Lower lobe of right lung (tissue), 2 donors: ENCODE measurements at regions not wholly inside any gene's neighbourhood (a gene's known extent, or its start where the extent isn't known, plus 50 kb on each side); places are given as distances from the start of the nearest gene placed in this dataset.
"Not testable (repeated sequence)": the region's sequence is repeated elsewhere in the genome, so short reads cannot be mapped to it uniquely, and the experiment has no call there.

Experiments used
- ATAC-seq, 2 donors: fragments of 200-7000 bp; cut with Tn5 transposase; one replicate each; pipeline ENCODE4 v1.9.1; 2020 to 2022; ENCODE audit warnings: mild to moderate bottlenecking in 2 of 2, moderate library complexity in 2 of 2
- DNase-seq: peaks from one replicate; pipeline ENCODE4 v3.0.0-alpha.2; 2020
- H3K27ac ChIP-seq: fragments of 200-600 bp; one replicate; pipeline ENCODE4 v1.8.0; 2022
- H3K27me3 ChIP-seq: fragments of 200-600 bp; one replicate; pipeline ENCODE4 v1.8.0; 2022; ENCODE audit warnings: low read depth
- H3K36me3 ChIP-seq: fragments of 200-600 bp; one replicate; pipeline ENCODE4 v1.8.0; 2022; ENCODE audit warnings: mild to moderate bottlenecking
- H3K4me1 ChIP-seq: fragments of 200-600 bp; one replicate; pipeline ENCODE4 v1.8.0; 2022
- H3K4me3 ChIP-seq: fragments of 200-600 bp; one replicate; pipeline ENCODE4 v1.8.0; 2022; ENCODE audit warnings: mild to moderate bottlenecking
- H3K9me3 ChIP-seq: fragments of 200-600 bp; one replicate; pipeline ENCODE4 v1.8.0; 2022
- intact Hi-C: fragments of 100-400 bp; cut with DNase I; formaldehyde crosslinking; loops from one replicate; pipeline ENCODE4 v1.11.0; 2022
- TF ChIP-seq, protein P1 (sequence below): fragments of 200-600 bp; IDR thresholded peaks from one replicate; pipeline ENCODE4 v1.8.0; 2022; ENCODE audit warnings: antibody characterized with exemption, mild to moderate bottlenecking
- donor health status: DM: no; HTN: yes; CAD: no; lungs with severe emphysema.

- no peak overlapping the region for H3K27ac ChIP-seq
- no peak for ATAC-seq
- no peaks in the 10 kb centered on the region for H3K36me3 ChIP-seq
- H3K4me1 ChIP-seq, result no peaks in the 10 kb centered on the region
- TF ChIP-seq, protein P1, sequence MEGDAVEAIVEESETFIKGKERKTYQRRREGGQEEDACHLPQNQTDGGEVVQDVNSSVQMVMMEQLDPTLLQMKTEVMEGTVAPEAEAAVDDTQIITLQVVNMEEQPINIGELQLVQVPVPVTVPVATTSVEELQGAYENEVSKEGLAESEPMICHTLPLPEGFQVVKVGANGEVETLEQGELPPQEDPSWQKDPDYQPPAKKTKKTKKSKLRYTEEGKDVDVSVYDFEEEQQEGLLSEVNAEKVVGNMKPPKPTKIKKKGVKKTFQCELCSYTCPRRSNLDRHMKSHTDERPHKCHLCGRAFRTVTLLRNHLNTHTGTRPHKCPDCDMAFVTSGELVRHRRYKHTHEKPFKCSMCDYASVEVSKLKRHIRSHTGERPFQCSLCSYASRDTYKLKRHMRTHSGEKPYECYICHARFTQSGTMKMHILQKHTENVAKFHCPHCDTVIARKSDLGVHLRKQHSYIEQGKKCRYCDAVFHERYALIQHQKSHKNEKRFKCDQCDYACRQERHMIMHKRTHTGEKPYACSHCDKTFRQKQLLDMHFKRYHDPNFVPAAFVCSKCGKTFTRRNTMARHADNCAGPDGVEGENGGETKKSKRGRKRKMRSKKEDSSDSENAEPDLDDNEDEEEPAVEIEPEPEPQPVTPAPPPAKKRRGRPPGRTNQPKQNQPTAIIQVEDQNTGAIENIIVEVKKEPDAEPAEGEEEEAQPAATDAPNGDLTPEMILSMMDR, result no peak
- H3K4me3 ChIP-seq, result no peak overlapping the region
- no peaks in the 10 kb centered on the region for H3K9me3 ChIP-seq
- DNase-seq, result no peak
- intact Hi-C loops, result no loop called here
- no peaks in the 10 kb centered on the region for H3K27me3 ChIP-seq
Observed at GRCh38 chr3:154658000-154658399, 228.0 kb upstream of the GPR149 start.

GRCh38 chr3:154657218-154657617, 227.2 kb upstream of the GPR149 start:
- Histone ChIP-seq H3K4me3 (no peak overlapping the region), H3K36me3 (no peaks in the 10 kb centered on the region), H3K27ac (no peak overlapping the region), H3K27me3 (no peaks in the 10 kb centered on the region), H3K9me3 (no peaks in the 10 kb centered on the region), H3K4me1 (no peaks in the 10 kb centered on the region)
- TF ChIP-seq, protein P1, result no peak
- intact Hi-C loops, result no loop called here
- DNase-seq (no peak), ATAC-seq (no peak)

- H3K27me3 ChIP-seq, result no peaks in the 10 kb centered on the region
- DNase-seq, result no peak
- H3K4me1 ChIP-seq, result no peaks in the 10 kb centered on the region
- no peak overlapping the region for H3K27ac ChIP-seq
- no peaks in the 10 kb centered on the region for H3K9me3 ChIP-seq
- TF ChIP-seq, protein P1, result no peak
- no peak for ATAC-seq
- H3K36me3 ChIP-seq, result no peaks in the 10 kb centered on the region
- intact Hi-C loops, result no loop called here
- H3K4me3 ChIP-seq, result no peak overlapping the region
Observed at GRCh38 chr3:154656486-154656885, 226.5 kb upstream of the GPR149 start.

DNA sequence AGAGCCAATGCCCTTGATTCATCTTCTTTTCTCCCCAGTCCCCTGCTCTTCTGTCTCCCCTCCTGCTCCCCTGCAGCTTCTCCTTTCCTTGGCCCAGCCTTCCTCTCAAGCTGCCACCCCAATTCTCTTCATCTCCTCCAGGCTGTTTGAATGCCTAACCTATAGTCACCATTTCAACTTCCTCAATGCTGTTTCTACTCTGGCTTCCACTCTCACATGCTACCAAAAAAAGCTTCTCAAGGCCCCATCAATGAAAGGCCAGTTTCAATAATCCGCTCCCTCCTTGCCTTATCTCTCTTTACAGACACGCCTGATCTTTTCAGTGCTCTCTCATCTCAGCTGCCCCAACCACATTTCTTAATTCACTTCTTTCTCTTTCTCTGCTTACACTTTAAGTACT, 212.2 kb upstream of the GPR149 start:
- DNase-seq, result no peak
- Histone ChIP-seq H3K9me3 (no peaks in the 10 kb centered on the region), H3K27ac (no peak overlapping the region), H3K27me3 (no peaks in the 10 kb centered on the region), H3K4me3 (no peak overlapping the region), H3K4me1 (no peaks in the 10 kb centered on the region), H3K36me3 (no peaks in the 10 kb centered on the region)
- ATAC-seq, result no peak
- TF ChIP-seq, protein P1, result no peak
- intact Hi-C loops, result no loop called here

DNA sequence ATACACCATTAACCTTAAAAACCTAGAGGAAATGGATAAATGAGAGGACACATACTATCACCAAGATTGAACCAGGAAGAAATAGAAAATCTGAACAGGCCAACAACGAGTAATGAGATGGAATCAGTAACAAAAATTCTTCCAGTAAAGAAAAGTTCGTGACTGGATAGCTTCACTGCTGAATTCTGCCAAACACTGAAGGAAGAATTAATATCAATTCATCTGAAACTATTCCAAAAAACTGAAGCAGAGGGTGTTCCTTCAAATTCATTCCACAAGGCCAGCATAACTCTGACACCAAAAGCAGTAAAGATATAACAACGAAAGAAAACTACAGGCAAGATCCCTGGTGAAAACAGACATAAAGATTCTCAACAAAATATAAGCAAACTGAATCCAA, 195.8 kb upstream of the GPR149 start:
- no peaks in the 10 kb centered on the region for H3K27me3 ChIP-seq
- intact Hi-C loops, result no loop called here
- H3K27ac ChIP-seq, result no peak overlapping the region
- no peaks in the 10 kb centered on the region for H3K36me3 ChIP-seq
- ATAC-seq (no peak), DNase-seq (no peak)
- no peak overlapping the region for H3K4me3 ChIP-seq
- H3K4me1 ChIP-seq, result no peaks in the 10 kb centered on the region
- TF ChIP-seq, protein P1, result no peak
- H3K9me3 ChIP-seq, result no peaks in the 10 kb centered on the region

DNA sequence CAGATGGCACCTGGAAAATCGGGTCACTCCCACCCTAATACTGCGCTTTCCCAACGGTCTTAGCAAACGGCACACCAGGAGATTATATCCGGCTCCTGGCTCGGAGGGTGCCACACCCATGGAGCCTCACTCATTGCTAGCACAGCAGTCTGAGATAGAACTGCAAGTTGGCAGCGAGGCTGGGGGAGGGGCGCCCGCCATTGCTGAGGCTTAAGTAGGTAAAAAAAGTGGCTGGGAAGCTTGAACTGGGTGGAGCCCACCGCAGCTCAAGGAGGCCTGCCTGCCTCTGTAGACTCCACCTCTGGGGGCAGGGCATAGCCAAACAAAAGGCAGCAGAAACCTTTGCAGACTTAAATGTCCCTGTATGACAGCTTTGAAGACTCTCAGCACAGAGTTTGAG, 189.6 kb upstream of the GPR149 start:
- H3K27me3 ChIP-seq, H3K27ac ChIP-seq, H3K36me3 ChIP-seq, intact Hi-C loops, DNase-seq, H3K4me3 ChIP-seq, H3K4me1 ChIP-seq, ATAC-seq, H3K9me3 ChIP-seq: not testable (repeated sequence)
